H1 (cell line): ENCODE measurements at regions not wholly inside any gene's neighbourhood (a gene's known extent, or its start where the extent isn't known, plus 50 kb on each side); places are given as distances from the start of the nearest gene placed in this dataset.
A peak's percentile ranks its signal among the peaks of the same experiment; 100 is the strongest.

Experiments used
- CTCF ChIA-PET: fragments of 300-600 bp; sonication (Branson Sonifier 250); formaldehyde crosslinking; loops from one replicate; lab custom pipeline; 2021; ENCODE audit not compliant: partially characterized antibody; lab: Charles Lee
- POLR2A ChIA-PET: fragments of 300-600 bp; sonication (Branson Sonifier 250); formaldehyde crosslinking; loops from one replicate; lab custom pipeline; 2021; ENCODE audit warnings: inconsistent platforms; ENCODE audit not compliant: partially characterized antibody; lab: Charles Lee
- DNase-seq, 2 experiments: peaks; one replicate each; pipeline versions ENCODE4 v3.0.0 to v3.0.0-alpha.2; 2010 to 2022; ENCODE audit warnings: low spot score in 2 of 2, low read depth in 1 of 2, mixed read lengths in 1 of 2
- FAIRE-seq: peaks from 2 replicates; lab custom pipeline; 2011; peaks lifted over from hg19 to GRCh38; lab: Jason Lieb, UNC
- H2AFZ ChIP-seq: 2 replicates; pipeline ENCODE4 v1.8.1; 2012; ENCODE audit warnings: low read length, inconsistent platforms
- H2AK5ac ChIP-seq: 2 replicates; pipeline ENCODE4 v1.6.1; 2013; ENCODE audit warnings: low read depth, low read length
- H2BK120ac ChIP-seq: replicated peaks from 2 replicates; pipeline ENCODE3; 2013; ENCODE audit warnings: low read depth, low read length, inconsistent platforms
- H2BK12ac ChIP-seq: 2 replicates; pipeline ENCODE4 v1.6.1; 2013; ENCODE audit warnings: low read depth, low read length
- H2BK15ac ChIP-seq: 2 replicates; pipeline ENCODE4 v1.6.1; 2013; ENCODE audit warnings: low read length
- H2BK20ac ChIP-seq: 2 replicates; pipeline ENCODE4 v1.6.1; 2013; ENCODE audit warnings: low read length
- H2BK5ac ChIP-seq: 2 replicates; pipeline ENCODE4 v1.6.1; 2013; ENCODE audit warnings: low read depth, low read length
- H3K14ac ChIP-seq: 2 replicates; pipeline ENCODE4 v1.6.1; 2013; ENCODE audit warnings: inconsistent platforms; ENCODE audit not compliant: insufficient read length
- H3K18ac ChIP-seq: 2 replicates; pipeline ENCODE4 v1.6.1; 2013; ENCODE audit warnings: low read length; ENCODE audit errors: extremely low read depth
- H3K23ac ChIP-seq: 2 replicates; pipeline ENCODE4 v1.6.1; 2013; ENCODE audit warnings: inconsistent platforms; ENCODE audit not compliant: insufficient read length
- H3K23me2 ChIP-seq: 2 replicates; pipeline ENCODE4 v1.6.1; 2013; ENCODE audit warnings: low read depth, low read length
- H3K27ac ChIP-seq: 2 replicates; pipeline ENCODE4 v1.6.1; 2011; ENCODE audit warnings: low read depth, low read length, inconsistent platforms
- H3K27me3 ChIP-seq, 4 experiments: replicated peaks in 1 of 4; 1 replicate in 1 of 4; 2 replicates in 3 of 4; pipeline versions ENCODE4 v1.6.1 to v1.8.1; 2011 to 2013; ENCODE audit warnings: low read length in 3 of 4, mild to moderate bottlenecking in 3 of 4, inconsistent platforms in 2 of 4, mixed read lengths in 2 of 4, moderate library complexity in 1 of 4; ENCODE audit not compliant: control insufficient read depth in 3 of 4, insufficient read depth in 3 of 4; ENCODE audit errors: extremely low read depth in 1 of 4
- H3K36me3 ChIP-seq, 4 experiments: 2 replicates each; pipeline versions ENCODE4 v1.6.1 to v1.8.1; 2011 to 2013; ENCODE audit warnings: mild to moderate bottlenecking in 4 of 4, low read length in 3 of 4, moderate library complexity in 2 of 4, control low read depth in 1 of 4, inconsistent platforms in 1 of 4; ENCODE audit not compliant: insufficient read depth in 4 of 4, control insufficient read depth in 2 of 4
- H3K4ac ChIP-seq: replicated peaks from 2 replicates; pipeline ENCODE3; 2013; ENCODE audit warnings: low read length, low read depth, mixed read lengths, inconsistent platforms; ENCODE audit not compliant: insufficient read length
- H3K4me1 ChIP-seq, 4 experiments: replicated peaks in 1 of 4; 1 replicate in 1 of 4; 2 replicates in 3 of 4; pipeline versions ENCODE4 v1.6.1 to v1.8.1; 2011 to 2013; ENCODE audit warnings: low read length in 3 of 4, inconsistent platforms in 2 of 4, mixed read lengths in 1 of 4; ENCODE audit not compliant: insufficient read depth in 4 of 4, control insufficient read depth in 3 of 4
- H3K4me2 ChIP-seq, 2 experiments: 2 replicates each; pipeline versions ENCODE4 v1.6.1 to v1.8.1; 2011 to 2013; ENCODE audit warnings: low read depth in 2 of 2, low read length in 2 of 2, control low read depth in 1 of 2, inconsistent platforms in 1 of 2, mild to moderate bottlenecking in 1 of 2; ENCODE audit not compliant: insufficient read depth in 1 of 2
- H3K4me3 ChIP-seq, 4 experiments: fragments of 200-600, 300-600 bp in 1 of 4; sonication (generic), shearing (Covaris generic), sonication (Bioruptor Twin) in 1 of 4; 2 replicates each; pipeline versions ENCODE4 v1.5.1 to v1.8.1; 2011 to 2016; ENCODE audit warnings: low read length in 4 of 4, low read depth in 3 of 4, control low read depth in 2 of 4, inconsistent platforms in 2 of 4, mild to moderate bottlenecking in 2 of 4, mixed read lengths in 1 of 4, moderate library complexity in 1 of 4; ENCODE audit not compliant: insufficient read depth in 2 of 4; ENCODE audit errors: extremely low read depth in 1 of 4
- H3K56ac ChIP-seq: replicated peaks from 2 replicates; pipeline ENCODE3; 2013; ENCODE audit warnings: low read depth, mild to moderate bottlenecking, mixed read lengths, low read length, inconsistent platforms; ENCODE audit not compliant: insufficient read length
- H3K79me1 ChIP-seq: 2 replicates; pipeline ENCODE4 v1.6.1; 2013; ENCODE audit warnings: low read depth, low read length, control low read depth
- H3K79me2 ChIP-seq, 2 experiments: 2 replicates each; pipeline versions ENCODE4 v1.6.1 to v1.8.1; 2012 to 2013; ENCODE audit warnings: low read length in 2 of 2, mild to moderate bottlenecking in 2 of 2, inconsistent platforms in 1 of 2; ENCODE audit not compliant: insufficient read depth in 2 of 2, control insufficient read depth in 1 of 2
- H3K9ac ChIP-seq, 4 experiments: replicated peaks in 1 of 4; 1 replicate in 1 of 4; 2 replicates in 3 of 4; pipeline versions ENCODE4 v1.6.1 to v1.8.1; 2011 to 2013; ENCODE audit warnings: low read depth in 3 of 4, low read length in 3 of 4, control low read depth in 2 of 4, mild to moderate bottlenecking in 2 of 4, moderate library complexity in 2 of 4, inconsistent platforms in 1 of 4; ENCODE audit errors: extremely low read depth in 1 of 4
- H3K9me3 ChIP-seq, 2 experiments: 2 replicates each; pipeline versions ENCODE4 v1.6.1 to v1.8.1; 2012 to 2013; ENCODE audit warnings: mild to moderate bottlenecking in 2 of 2, moderate library complexity in 2 of 2, control low read depth in 1 of 2, inconsistent platforms in 1 of 2, low read depth in 1 of 2, low read length in 1 of 2, mixed read lengths in 1 of 2; ENCODE audit not compliant: insufficient read depth in 2 of 2
- H4K20me1 ChIP-seq, 2 experiments: replicated peaks in 1 of 2; 2 replicates each; pipeline versions ENCODE3 to v1.8.1; 2011 to 2013; ENCODE audit warnings: inconsistent platforms in 2 of 2, low read length in 2 of 2, mild to moderate bottlenecking in 1 of 2; ENCODE audit not compliant: insufficient read depth in 2 of 2, control insufficient read depth in 1 of 2
- H4K5ac ChIP-seq: 2 replicates; pipeline ENCODE4 v1.6.1; 2013; ENCODE audit warnings: low read length, low read depth, mixed read lengths, inconsistent platforms; ENCODE audit not compliant: insufficient read length
- H4K8ac ChIP-seq: 2 replicates; pipeline ENCODE4 v1.8.0; 2013; ENCODE audit warnings: mild to moderate bottlenecking, moderate library complexity, low read length, inconsistent platforms; ENCODE audit not compliant: insufficient read depth; ENCODE audit errors: extremely low read depth
- H4K91ac ChIP-seq: replicated peaks from 2 replicates; pipeline ENCODE3; 2013; ENCODE audit warnings: low read length, mixed read lengths, inconsistent platforms; ENCODE audit not compliant: insufficient read length
- ASH2L ChIP-seq: fragments of 200-600, 300-600 bp; sonication (generic); IDR thresholded peaks from one replicate; pipeline ENCODE4 v1.7.1; 2017; ENCODE audit warnings: low read length
- GABPA ChIP-seq: IDR thresholded peaks from 2 replicates; pipeline ENCODE4 v1.6.1; 2011; ENCODE audit warnings: mild to moderate bottlenecking, low read length, moderate library complexity, borderline replicate concordance; ENCODE audit not compliant: insufficient read depth
- NANOG ChIP-seq: IDR thresholded peaks from 2 replicates; pipeline ENCODE4 v1.6.1; 2011; ENCODE audit warnings: low read length, low read depth, mild to moderate bottlenecking, inconsistent platforms; ENCODE audit not compliant: insufficient read depth, poor library complexity, severe bottlenecking
- TEAD4 ChIP-seq: IDR thresholded peaks from 2 replicates; pipeline ENCODE4 v1.6.1; 2012; ENCODE audit warnings: low read depth, low read length, inconsistent platforms, mixed read lengths
- WGBS, 2 experiments: shearing (Covaris generic) in 1 of 2; methylation state at CpG; one replicate each; pipeline versions ENCODE4 v1.1.6 to v1.1.7; 2013 to 2015; ENCODE audit warnings: low lambda C conversion rate in 2 of 2, mixed read lengths in 2 of 2, inconsistent platforms in 1 of 2, low coverage in 1 of 2, missing lambda C conversion rate in 1 of 2; ENCODE audit not compliant: insufficient replicate concordance in 2 of 2, insufficient coverage in 1 of 2, insufficient read length in 1 of 2; ENCODE audit errors: extremely low coverage in 1 of 2, missing lambda C conversion rate in 1 of 2; 5-methylcytosine and 5-hydroxymethylcytosine counted together

- Histone ChIP-seq H3K4me1 (peaks cover 0 to 6% (median 3%) of the 10 kb centered on the region in 4 experiments; a peak in 2 of 7 replicates), H4K91ac (no peak overlapping the region), H3K18ac (no peak overlapping the region), H3K4ac (no peak overlapping the region), H4K8ac (no peak overlapping the region), H3K4me2 (peak overlapping the region in 1 of 2 experiments; percentile 43; a peak in 1 of 4 replicates), H2AFZ (no peak overlapping the region), H3K79me1 (no peaks in the 10 kb centered on the region), H4K5ac (no peak overlapping the region), H2BK120ac (no peak overlapping the region), H3K79me2 (no peaks in the 10 kb centered on the region), H3K14ac (no peak overlapping the region), H3K23me2 (no peaks in the 10 kb centered on the region), H3K36me3 (no peaks in the 10 kb centered on the region), H3K27ac (no peak overlapping the region), H3K9me3 (no peaks in the 10 kb centered on the region), H2BK5ac (no peak overlapping the region), H4K20me1 (no peaks in the 10 kb centered on the region), H3K9ac (no peak overlapping the region), H2BK12ac (no peak overlapping the region), H3K23ac (no peak overlapping the region), H2BK15ac (no peak overlapping the region), H3K4me3 (no peak overlapping the region), H3K27me3 (no peaks in the 10 kb centered on the region), H2BK20ac (no peak overlapping the region), H2AK5ac (no peak overlapping the region), H3K56ac (no peak overlapping the region)
- CTCF ChIA-PET = interaction anchor here (0.5 to 1.0 kb wide), 2 partner anchors 10 to 538 kb away, joined by 3 read pairs; no protein-coding TSS in a partner anchor
- WGBS, 2 experiments = 72% methylated on average over 4 of the region's 4 CpGs; no CpG with 5 or more reads in 1 of the 2 experiments
- TF ChIP-seq TEAD4 (0 out of 2 replicates have a peak, but pooled peaks have one; percentile 17), ASH2L (no peak), GABPA (no peak), NANOG (no peak)
- DNase-seq (no peak), FAIRE-seq (no peak)
- POLR2A ChIA-PET = no interaction called here
These were observed 214.8 kb downstream of the TTC6 start for GRCh38 chr14:37810094-37810801.
